Stimulated activated CD4-positive, alpha-beta T cell treated with anti-CD3 and anti-CD28 coated beads, Interleukin-2, amount 100 ng/mL, for 4 hours (primary cell): ENCODE measurements at regions not wholly inside any gene's neighbourhood (a gene's known extent, or its start where the extent isn't known, plus 50 kb on each side); places are given as distances from the start of the nearest gene placed in this dataset.

Experiments used
- DNase-seq: peaks from one replicate; pipeline ENCODE4 v3.0.0-alpha.2; 2020; ENCODE audit warnings: low read depth

- no peak for DNase-seq
Observed at GRCh38 chr16:72502594-72503005, 330.6 kb upstream of the PMFBP1 start.

DNA sequence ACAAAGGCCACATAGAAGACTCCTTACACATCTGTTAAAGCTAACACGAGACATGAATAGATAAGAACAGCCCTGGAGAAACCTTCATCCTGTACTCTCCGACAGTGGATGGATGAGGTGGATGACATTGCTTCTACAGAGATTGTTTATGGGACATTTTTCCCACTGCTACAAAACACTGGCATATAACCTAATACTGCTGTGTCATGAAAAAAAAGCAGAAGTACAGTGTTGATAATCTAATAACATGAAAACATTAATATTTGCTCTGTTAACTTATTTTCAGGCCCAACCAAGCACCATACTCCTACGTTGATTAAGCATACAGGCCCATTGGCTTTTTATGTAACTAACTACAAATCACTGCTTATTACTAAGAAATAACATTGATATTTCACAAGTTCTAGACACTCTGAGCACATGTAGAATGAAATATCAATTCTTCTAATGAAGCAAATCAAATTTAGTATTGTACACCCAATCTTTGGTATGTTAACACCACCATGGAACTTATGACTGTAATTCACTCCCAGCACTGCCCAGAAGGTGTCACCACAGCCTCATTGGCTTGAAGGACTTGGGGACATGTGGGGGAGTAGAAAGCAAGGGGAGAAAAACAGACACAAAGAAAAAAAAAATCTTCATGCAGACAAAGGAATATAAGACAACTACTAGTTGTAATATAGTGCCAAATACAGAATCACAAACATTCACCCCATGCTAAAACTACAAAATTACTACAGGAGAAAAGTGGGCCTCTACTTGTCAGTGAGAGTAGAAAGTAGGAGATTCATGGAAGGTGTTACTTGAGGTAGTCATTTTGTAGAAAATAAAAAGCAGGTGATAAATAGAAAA lies 330.0 kb upstream of the PMFBP1 start:
- no peak for DNase-seq

GRCh38 chr16:72500545-72500944 lies 328.6 kb upstream of the PMFBP1 start:
- DNase-seq, result no peak

- DNase-seq, result no peak
Observed at GRCh38 chr16:72493716-72494415, 321.9 kb upstream of the PMFBP1 start.

DNA sequence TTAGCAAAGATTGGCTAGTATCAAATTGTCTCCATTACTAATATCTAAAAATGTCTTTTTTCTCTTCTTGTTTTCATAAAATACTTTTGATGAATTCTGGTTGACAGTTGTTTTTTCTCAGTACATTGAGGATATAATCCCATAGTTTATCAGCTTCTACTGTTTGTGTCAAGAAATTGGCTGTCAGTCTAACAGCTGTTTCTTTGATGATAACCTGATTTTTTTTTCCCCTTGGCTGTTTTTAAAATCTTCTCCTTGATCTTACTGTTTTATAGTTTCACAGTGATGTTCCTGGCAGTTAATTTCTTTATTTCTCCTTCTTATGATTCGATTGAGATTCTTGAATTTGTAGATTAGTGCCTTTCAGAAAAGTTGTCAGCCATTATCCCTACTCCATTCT lies 315.3 kb upstream of the PMFBP1 start:
- no peak for DNase-seq

- DNase-seq, result no peak
Observed at GRCh38 chr16:72482695-72483094, 310.7 kb upstream of the PMFBP1 start.

GRCh38 chr16:72481419-72481818 lies 309.5 kb upstream of the PMFBP1 start:
- DNase-seq, result no peak

DNA sequence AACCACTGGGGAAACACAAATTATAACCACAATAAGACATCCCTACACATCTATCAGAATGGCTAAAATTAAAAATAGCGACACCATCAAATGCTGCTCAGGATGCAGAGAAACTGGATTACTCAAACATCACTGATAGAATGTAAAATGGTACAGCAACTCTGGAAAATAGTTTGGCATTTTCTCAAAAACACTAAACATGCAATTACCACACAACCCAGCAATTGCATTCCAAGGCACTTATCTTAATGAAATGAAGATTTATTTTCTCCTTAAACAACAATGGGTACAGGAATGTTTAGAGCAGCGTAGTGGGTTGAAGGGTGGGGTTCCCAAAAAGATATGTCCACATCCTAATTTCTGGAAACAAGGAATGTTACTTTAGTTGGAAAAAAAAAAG lies 309.0 kb upstream of the PMFBP1 start:
- no peak for DNase-seq

GRCh38 chr16:72475688-72476087 lies 303.7 kb upstream of the PMFBP1 start:
- DNase-seq, result no peak

- no peak for DNase-seq
Observed at GRCh38 chr16:72474501-72475123, 302.7 kb upstream of the PMFBP1 start.

DNA sequence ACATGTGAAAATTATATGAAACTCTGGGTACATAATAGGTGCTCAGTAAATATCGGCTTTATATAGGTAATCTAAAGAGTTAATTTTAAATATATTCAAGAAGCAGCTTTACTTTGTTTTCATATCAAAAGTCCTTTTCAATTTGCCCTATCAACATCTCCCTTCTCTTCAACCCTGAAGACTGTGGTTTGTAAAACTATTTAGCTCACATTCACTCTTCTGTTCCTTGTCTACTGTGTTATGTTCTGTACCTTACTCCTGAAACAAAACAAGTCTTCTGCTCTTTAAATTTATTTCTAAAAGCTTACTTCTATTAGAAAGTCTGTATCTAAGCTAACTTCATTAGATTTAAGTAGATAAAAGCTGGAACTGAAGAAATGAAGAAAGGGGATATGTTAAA lies 301.7 kb upstream of the PMFBP1 start:
- no peak for DNase-seq

DNA sequence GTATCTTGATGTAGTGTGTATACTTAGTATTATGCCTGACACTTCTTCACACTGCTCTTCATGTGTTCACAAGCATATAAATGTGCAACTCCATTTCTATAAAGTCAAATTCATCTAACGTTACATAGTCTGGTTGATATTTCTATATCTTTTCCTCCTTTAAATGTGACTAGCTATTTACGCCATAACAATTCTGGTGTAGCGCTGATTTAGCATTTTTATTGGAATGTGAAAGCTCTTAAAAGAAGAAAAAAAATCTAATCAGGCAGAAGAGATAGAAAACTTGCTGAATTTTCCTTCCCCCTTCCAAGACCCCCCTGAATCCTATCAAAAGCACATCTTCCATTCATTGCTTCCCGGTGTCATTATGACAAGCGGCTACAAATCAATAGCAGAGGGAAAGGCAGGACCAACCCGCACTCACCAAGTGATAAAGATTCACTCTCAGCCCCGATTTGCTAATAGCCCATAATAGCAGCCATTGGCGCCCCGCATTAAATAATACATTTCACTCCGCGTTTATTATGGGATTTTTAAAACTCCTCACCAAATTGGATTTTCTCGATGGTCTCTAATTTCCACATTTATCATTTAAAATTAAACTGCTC lies 299.5 kb upstream of the PMFBP1 start:
- DNase-seq, result no peak

- no peak for DNase-seq
Observed at GRCh38 chr16:72470541-72470940, 298.6 kb upstream of the PMFBP1 start.

DNA sequence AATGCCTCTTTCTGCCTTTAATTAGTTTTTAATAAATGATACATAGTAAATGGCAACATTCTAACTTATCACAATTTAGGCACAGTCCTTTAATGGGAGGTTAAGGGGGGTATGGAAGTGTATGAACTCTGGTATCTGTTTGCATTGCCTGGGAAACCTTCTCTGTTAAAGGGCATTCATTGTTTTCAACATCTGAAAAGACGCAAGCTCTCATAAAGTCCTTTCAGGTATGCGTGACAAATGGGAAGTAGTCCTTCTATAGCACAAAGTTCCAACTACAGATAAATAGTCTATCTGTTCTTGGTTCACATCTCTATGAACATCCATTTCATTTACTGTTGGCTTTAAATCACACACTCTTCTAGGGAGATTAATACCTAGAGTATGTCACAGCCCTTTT lies 298.0 kb upstream of the PMFBP1 start:
- no peak for DNase-seq

DNA sequence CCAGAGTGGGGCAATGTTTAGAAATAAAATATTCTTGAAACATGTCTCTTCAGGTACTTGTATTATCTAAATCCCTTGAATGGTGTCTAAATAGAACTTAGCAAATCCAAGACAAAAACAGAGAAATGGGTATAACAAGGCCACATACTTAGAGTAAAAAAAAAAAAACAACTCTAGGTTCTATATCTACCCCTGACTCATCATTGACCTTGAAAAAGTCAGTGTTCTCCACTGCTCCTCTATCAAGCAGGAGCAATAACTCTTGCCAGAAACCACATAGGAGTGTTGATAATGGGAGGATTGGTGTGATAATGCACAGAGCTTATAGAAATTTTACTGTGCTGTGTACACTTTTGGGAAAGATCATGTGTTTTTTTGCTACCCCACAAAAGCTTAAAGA lies 296.6 kb upstream of the PMFBP1 start:
- no peak for DNase-seq

DNA sequence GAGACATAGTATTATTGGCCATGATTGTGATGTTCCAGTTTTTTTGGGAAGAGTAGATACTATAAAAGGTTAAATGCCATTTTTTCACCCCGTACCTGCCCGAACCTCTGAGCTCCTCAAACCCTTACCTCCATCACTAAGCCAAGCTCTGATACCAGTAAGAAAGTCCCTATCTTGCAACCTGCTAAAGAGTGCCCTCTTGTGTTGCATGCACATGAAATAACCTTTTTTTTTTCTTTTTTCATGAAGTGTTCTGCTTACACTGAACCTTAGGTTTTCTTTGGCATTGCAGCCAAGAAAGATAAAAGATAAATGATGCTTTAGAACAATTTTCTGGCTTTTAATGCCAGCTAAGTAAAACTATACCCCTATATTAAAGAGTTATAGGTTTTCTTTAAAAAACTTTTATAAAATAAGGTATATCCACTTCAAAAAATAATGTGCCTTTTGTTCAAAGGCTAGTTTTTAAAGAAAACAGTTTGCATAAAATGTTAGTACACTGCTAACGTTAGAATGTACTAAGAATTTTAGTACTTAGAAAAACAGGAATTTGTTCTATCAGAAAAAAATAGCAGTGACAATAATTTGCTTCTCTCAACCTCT lies 295.3 kb upstream of the PMFBP1 start:
- no peak for DNase-seq

GRCh38 chr16:72464597-72465368 lies 292.8 kb upstream of the PMFBP1 start:
- no peak for DNase-seq

GRCh38 chr16:72464052-72464451 lies 292.1 kb upstream of the PMFBP1 start:
- no peak for DNase-seq

GRCh38 chr16:72458035-72458434 lies 286.1 kb upstream of the PMFBP1 start:
- DNase-seq, result no peak

DNA sequence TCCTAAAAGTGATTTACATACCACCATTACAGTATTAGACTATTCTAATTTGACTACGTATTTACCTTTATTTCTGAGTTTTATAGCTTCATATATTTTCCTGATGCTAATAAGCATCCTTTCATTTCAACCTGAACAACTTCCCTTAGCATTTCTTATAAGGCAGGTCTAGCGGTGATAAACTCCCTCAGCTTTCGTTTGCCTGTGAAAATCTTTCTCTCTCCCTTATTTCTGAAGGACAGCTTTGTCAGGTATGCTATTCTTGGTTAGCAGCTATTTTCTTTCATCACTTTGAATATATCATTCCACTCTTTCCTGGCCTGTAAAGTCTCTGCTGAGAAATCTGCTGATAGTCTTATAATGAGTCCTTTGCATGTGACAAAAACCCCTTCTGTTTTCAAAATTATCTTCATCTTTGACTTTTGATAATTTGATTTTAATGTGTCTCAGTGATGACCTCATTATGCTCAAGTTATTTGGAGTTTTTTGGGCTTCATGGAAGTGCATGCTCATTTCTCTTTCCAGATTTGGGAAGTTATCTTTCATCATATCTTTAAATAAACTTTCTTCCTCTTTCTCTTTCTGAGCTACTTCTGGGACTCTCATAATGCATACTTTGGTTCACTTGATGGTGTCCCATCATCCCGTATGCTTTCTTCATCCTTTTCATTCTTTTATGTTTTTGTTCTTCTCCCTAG lies 285.4 kb upstream of the PMFBP1 start:
- no peak for DNase-seq
